Coronary artery (tissue), 2 donors: ENCODE measurements at regions not wholly inside any gene's neighbourhood (a gene's known extent, or its start where the extent isn't known, plus 50 kb on each side); places are given as distances from the start of the nearest gene placed in this dataset.

Source experiments
- DNase-seq: peaks from one replicate; pipeline ENCODE4 v3.0.0-alpha.2; 2017; ENCODE audit warnings: low spot score
- H3K27ac ChIP-seq, 2 donors: fragments of 200-600 bp; sonication (generic); one replicate each; pipeline ENCODE4 v1.5.1; 2016 to 2019
- H3K4me3 ChIP-seq: fragments of 200-600 bp; sonication (generic); 2 replicates; pipeline ENCODE4 v1.5.1; 2016; ENCODE audit warnings: mild to moderate bottlenecking, moderate library complexity
- CTCF ChIP-seq: fragments of 200-600 bp; sonication (generic); IDR thresholded peaks from one replicate; pipeline ENCODE4 v1.5.1; 2019; ENCODE audit warnings: antibody characterized with exemption

GRCh38 chr16:35753559-35754390 is 2294.4 kb downstream of the TP53TG3F start:
- DNase-seq = peak; percentile 43
- Histone ChIP-seq H3K27ac (no peak overlapping the region), H3K4me3 (no peak overlapping the region)
- TF ChIP-seq CTCF = no peak

- Histone ChIP-seq H3K27ac (no peak overlapping the region), H3K4me3 (no peak overlapping the region)
- TF ChIP-seq CTCF = no peak
- DNase-seq = peak; percentile 47
Measured at GRCh38 chr16:35754391-35755369, 2295.3 kb downstream of the TP53TG3F start.

GRCh38 chr16:35788381-35788780 is 2329.0 kb downstream of the TP53TG3F start:
- H3K4me3 ChIP-seq = no peak overlapping the region
- no peak overlapping the region for H3K27ac ChIP-seq
- no peak for TF ChIP-seq CTCF
- no peak for DNase-seq

GRCh38 chr16:35792516-35793285 is 2333.3 kb downstream of the TP53TG3F start:
- Histone ChIP-seq H3K4me3 (no peak overlapping the region), H3K27ac (no peak overlapping the region)
- no peak for TF ChIP-seq CTCF
- DNase-seq = no peak

GRCh38 chr16:35793601-35794000 is 2334.2 kb downstream of the TP53TG3F start:
- Histone ChIP-seq H3K4me3 (no peak overlapping the region), H3K27ac (no peak overlapping the region)
- no peak for DNase-seq
- no peak for TF ChIP-seq CTCF

- no peak for TF ChIP-seq CTCF
- no peak overlapping the region for H3K4me3 ChIP-seq
- DNase-seq = no peak
- no peak overlapping the region for H3K27ac ChIP-seq
Measured at GRCh38 chr16:35794896-35795295, 2335.5 kb downstream of the TP53TG3F start.
